ENCODE measurements at regions not wholly inside any gene's neighbourhood (a gene's known extent, or its start where the extent isn't known, plus 50 kb on each side); places are given as distances from the start of the nearest gene placed in this dataset.

- Histone ChIP-seq H3K27me3 (ENCODE audit: insufficient read depth, low read depth, severe bottlenecking) (no peaks in the 10 kb centered on the region), H3K27ac (no peak overlapping the region), H3K4me3 (ENCODE audit: low read depth, low read length) (no peak overlapping the region), H3K9me3 (ENCODE audit: severe bottlenecking) (no peaks in the 10 kb centered on the region), H3K36me3 (no peaks in the 10 kb centered on the region)
- no peak for DNase-seq
- TF ChIP-seq, protein P1, sequence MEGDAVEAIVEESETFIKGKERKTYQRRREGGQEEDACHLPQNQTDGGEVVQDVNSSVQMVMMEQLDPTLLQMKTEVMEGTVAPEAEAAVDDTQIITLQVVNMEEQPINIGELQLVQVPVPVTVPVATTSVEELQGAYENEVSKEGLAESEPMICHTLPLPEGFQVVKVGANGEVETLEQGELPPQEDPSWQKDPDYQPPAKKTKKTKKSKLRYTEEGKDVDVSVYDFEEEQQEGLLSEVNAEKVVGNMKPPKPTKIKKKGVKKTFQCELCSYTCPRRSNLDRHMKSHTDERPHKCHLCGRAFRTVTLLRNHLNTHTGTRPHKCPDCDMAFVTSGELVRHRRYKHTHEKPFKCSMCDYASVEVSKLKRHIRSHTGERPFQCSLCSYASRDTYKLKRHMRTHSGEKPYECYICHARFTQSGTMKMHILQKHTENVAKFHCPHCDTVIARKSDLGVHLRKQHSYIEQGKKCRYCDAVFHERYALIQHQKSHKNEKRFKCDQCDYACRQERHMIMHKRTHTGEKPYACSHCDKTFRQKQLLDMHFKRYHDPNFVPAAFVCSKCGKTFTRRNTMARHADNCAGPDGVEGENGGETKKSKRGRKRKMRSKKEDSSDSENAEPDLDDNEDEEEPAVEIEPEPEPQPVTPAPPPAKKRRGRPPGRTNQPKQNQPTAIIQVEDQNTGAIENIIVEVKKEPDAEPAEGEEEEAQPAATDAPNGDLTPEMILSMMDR (IDR thresholded peaks at IDR 0.05; ENCODE audit: low read depth, low read length): no peak
These were observed 380.0 kb upstream of the FIGN start for GRCh38 chr2:164115806-164116205.

GRCh38 chr2:164114937-164115336, 379.1 kb upstream of the FIGN start:
- Histone ChIP-seq H3K36me3 (no peaks in the 10 kb centered on the region), H3K27me3 (ENCODE audit: insufficient read depth, low read depth, severe bottlenecking) (no peaks in the 10 kb centered on the region)
- TF ChIP-seq, protein P1 (IDR thresholded peaks at IDR 0.05; ENCODE audit: low read depth, low read length): no peak

DNA sequence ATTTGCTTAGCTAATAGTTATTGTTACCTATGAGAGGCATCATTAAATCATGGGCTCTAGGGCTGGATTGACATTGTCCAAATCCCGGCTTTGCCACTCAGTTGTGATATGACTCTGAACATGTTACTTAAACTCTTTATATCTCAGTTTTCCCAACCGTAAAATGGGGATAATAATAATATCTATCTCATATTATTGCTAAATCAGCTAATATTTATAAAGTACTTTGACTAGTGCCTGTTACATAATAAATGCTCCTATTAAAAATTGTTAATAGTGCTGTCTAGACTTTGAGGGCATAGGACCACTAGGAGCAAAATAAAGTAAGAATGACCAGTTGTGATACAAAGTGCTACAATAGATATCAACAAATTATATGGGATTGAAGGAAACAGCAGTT, 376.3 kb upstream of the FIGN start:
- TF ChIP-seq, protein P1 (IDR thresholded peaks at IDR 0.05; ENCODE audit: low read depth, low read length): no peak
- Histone ChIP-seq H3K27me3 (ENCODE audit: insufficient read depth, low read depth, severe bottlenecking) (no peaks in the 10 kb centered on the region), H3K36me3 (no peaks in the 10 kb centered on the region), H3K27ac (no peak overlapping the region), H3K4me3 (ENCODE audit: low read depth, low read length) (no peak overlapping the region), H3K9me3 (ENCODE audit: severe bottlenecking) (no peaks in the 10 kb centered on the region)
- no peak for DNase-seq

More at GRCh38 chr2:164114937-164115336, 379.1 kb upstream of the FIGN start:
- H3K4me3 ChIP-seq (ENCODE audit: low read depth, low read length): no peak overlapping the region
- no peaks in the 10 kb centered on the region for H3K9me3 ChIP-seq (ENCODE audit: severe bottlenecking)
- H3K27ac ChIP-seq: no peak overlapping the region
- no peak for DNase-seq

DNA sequence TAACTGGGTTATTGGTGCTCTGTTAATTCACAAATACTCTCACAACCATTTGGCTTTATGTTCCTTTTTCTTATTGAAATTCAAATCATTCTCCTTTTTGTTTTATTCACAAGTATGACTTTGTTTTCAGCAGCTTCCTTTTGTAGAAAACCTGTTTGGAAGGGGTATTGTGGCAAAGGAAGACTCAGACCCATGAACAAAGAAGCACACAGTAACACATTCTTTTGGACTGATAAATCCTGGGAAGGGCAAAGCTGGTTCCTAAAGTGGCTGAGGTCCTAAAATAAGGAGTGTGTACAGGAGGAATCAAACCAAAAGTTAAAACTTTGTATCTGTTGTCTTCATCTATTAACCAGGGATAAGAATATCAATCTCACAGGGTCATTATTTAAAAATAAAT, 374.7 kb upstream of the FIGN start:
- Histone ChIP-seq H3K27me3 (ENCODE audit: insufficient read depth, low read depth, severe bottlenecking) (no peaks in the 10 kb centered on the region), H3K9me3 (ENCODE audit: severe bottlenecking) (no peaks in the 10 kb centered on the region), H3K27ac (no peak overlapping the region), H3K4me3 (ENCODE audit: low read depth, low read length) (no peak overlapping the region), H3K36me3 (no peaks in the 10 kb centered on the region)
- DNase-seq: no peak
- TF ChIP-seq, protein P1 (IDR thresholded peaks at IDR 0.05; ENCODE audit: low read depth, low read length): no peak

DNA sequence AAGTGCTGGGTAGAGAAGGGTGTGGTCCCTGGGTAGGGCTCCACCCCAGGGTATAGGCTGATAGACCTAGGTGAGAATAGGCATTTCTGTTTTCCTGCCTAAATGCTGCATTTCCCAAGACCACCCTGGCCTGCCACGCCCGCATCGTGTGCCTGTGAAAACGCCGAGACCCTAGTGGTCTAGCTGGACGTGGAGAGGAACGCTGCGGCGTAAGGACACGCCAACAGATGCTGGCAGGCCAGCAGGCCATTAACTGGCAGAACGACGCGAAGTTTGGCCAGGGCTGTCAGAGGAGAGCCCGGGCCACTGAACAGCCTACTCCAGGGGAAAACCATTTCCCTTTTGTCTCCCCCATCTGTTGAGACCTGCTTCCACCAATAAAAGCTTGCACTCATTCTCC, 373.2 kb upstream of the FIGN start:
- H3K9me3 ChIP-seq (ENCODE audit: severe bottlenecking): no peaks in the 10 kb centered on the region
- no peak for DNase-seq
- H3K27me3 ChIP-seq (ENCODE audit: insufficient read depth, low read depth, severe bottlenecking): no peaks in the 10 kb centered on the region
- H3K27ac ChIP-seq: no peak overlapping the region
- TF ChIP-seq, protein P1 (IDR thresholded peaks at IDR 0.05; ENCODE audit: low read depth, low read length): no peak
- H3K4me3 ChIP-seq (ENCODE audit: low read depth, low read length): no peak overlapping the region
- H3K36me3 ChIP-seq: no peaks in the 10 kb centered on the region

DNA sequence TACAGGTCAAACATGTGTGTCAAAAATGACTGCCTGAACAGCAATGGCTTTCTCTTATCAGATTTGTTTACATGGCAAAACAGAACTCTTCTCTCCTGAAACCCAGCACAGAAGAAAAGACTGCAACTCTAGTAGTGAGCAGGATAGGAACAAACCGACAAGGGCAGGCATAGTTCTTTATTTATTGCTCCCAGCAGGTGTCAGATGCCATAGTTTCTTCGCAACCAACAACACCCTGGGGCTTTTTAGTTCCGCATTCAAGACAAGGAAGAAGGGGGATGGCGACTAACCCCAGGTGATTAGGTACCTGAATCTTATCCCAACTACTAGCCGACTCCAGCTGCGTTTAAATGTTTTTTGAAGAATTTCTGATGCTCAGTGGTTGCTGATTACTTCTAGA, 367.5 kb upstream of the FIGN start:
- H3K27ac ChIP-seq: no peak overlapping the region

More for the DNA sequence above, 367.5 kb upstream of the FIGN start:
- Histone ChIP-seq H3K9me3 (ENCODE audit: severe bottlenecking) (no peaks in the 10 kb centered on the region), H3K27me3 (ENCODE audit: insufficient read depth, low read depth, severe bottlenecking) (no peaks in the 10 kb centered on the region), H3K4me3 (ENCODE audit: low read depth, low read length) (no peak overlapping the region), H3K36me3 (no peaks in the 10 kb centered on the region)
- no peak for DNase-seq
- TF ChIP-seq, protein P1 (IDR thresholded peaks at IDR 0.05; ENCODE audit: low read depth, low read length): no peak

Data from WERI-Rb-1 (cell line).